ENCODE measurements at regions not wholly inside any gene's neighbourhood (a gene's known extent, or its start where the extent isn't known, plus 50 kb on each side); places are given as distances from the start of the nearest gene placed in this dataset.

- H3K9me3 Mint-ChIP-seq, result no peaks in the 10 kb centered on the region
- H3K27ac Mint-ChIP-seq, result no peak overlapping the region
- no peaks in the 10 kb centered on the region for H3K36me3 Mint-ChIP-seq (ENCODE audit: low read depth)
- H3K4me1 Mint-ChIP-seq (ENCODE audit: low read depth), result no peaks in the 10 kb centered on the region
- no peaks in the 10 kb centered on the region for H3K27me3 Mint-ChIP-seq (ENCODE audit: low read depth)
- H3K4me3 Mint-ChIP-seq, result no peak overlapping the region
Measured at GRCh38 chr16:11401161-11402050, 56.1 kb downstream of the RMI2 start.

- H3K27me3 Mint-ChIP-seq (ENCODE audit: low read depth), result no peaks in the 10 kb centered on the region
- peaks cover 1% of the 10 kb centered on the region for H3K4me1 Mint-ChIP-seq (ENCODE audit: low read depth)
- no peak overlapping the region for H3K27ac Mint-ChIP-seq
- H3K4me3 Mint-ChIP-seq, result no peak overlapping the region
- no peaks in the 10 kb centered on the region for H3K36me3 Mint-ChIP-seq (ENCODE audit: low read depth)
- no peaks in the 10 kb centered on the region for H3K9me3 Mint-ChIP-seq
Measured at GRCh38 chr16:11402051-11402744, 56.9 kb downstream of the RMI2 start.

DNA sequence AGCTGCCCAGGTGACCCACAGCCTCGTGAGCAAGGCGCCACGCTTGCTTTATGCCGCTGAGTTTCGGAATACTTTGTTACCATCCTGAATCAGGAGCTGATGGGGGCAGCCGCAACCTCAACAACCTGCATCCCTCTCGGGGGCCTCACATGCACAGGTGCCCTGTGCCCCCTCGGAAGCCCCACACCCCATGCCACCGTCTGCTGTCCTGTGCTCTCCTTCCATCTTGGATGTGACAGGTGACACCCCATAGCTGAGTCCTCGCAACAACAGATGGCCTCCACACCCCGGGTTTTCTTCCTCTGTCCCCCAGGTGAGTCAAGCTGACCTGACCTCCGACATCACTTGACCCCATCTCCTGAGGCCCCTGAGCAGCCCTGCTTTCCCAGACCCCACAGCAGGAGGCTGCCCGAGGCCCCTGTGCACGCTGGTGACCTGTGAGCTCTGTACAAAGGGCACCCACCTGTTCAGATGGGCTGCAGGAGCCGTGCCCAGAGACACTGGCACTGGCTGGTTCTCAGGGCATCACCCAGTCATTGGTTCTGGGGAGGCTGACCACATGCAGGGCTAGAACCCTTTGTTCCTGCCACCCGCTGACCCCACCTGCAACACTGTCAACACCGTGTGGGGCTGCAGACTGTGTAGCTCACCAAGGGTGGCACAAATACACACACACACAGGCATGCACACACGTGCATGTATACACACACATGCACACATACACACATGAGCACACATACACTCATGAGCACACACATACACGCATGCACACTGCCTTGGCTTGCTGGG is 57.7 kb downstream of the RMI2 start:
- H3K27me3 Mint-ChIP-seq (ENCODE audit: low read depth), result no peaks in the 10 kb centered on the region
- peaks cover 5% of the 10 kb centered on the region for H3K4me1 Mint-ChIP-seq (ENCODE audit: low read depth)
- H3K9me3 Mint-ChIP-seq, result no peaks in the 10 kb centered on the region
- H3K4me3 Mint-ChIP-seq, result no peak overlapping the region
- H3K36me3 Mint-ChIP-seq (ENCODE audit: low read depth), result no peaks in the 10 kb centered on the region
- no peak overlapping the region for H3K27ac Mint-ChIP-seq

DNA sequence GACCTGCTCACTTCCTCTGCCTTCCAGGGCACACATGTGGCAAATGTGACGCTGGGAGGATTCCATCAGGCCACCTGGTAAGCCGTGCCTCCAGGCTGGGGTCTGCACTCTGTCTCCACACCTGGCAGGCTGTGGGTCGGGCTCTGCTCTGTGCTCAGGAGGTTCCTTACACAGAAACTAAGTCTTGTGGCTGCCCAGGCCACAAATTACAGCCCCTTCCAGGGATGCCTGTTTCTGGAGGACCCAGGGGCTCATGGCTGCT is 58.2 kb downstream of the RMI2 start:
- Mint-ChIP-seq H3K4me1 (ENCODE audit: low read depth) (peaks cover 5% of the 10 kb centered on the region), H3K9me3 (no peaks in the 10 kb centered on the region), H3K27me3 (ENCODE audit: low read depth) (no peaks in the 10 kb centered on the region), H3K27ac (no peak overlapping the region), H3K4me3 (no peak overlapping the region), H3K36me3 (ENCODE audit: low read depth) (no peaks in the 10 kb centered on the region)

DNA sequence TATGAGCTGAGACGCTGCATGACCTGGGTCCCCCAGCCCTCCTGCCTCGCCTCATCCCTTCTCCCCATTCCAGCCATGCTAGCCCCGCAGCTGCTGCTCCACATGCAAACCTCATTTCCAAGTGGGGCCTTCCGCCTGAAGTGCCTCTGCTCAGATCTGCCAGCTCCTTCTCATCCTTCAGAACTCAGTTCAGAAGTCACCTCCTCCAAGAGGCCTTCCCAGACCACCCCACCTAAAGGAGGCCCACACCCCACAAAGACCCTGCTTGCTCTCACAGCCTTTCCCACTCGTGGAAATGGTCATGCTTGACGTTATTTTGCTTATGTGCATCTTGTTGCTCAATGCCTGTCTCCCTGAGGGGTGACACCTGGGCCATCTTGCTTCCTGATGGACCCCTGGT is 58.7 kb downstream of the RMI2 start:
- peaks cover 5% of the 10 kb centered on the region for H3K4me1 Mint-ChIP-seq (ENCODE audit: low read depth)
- no peaks in the 10 kb centered on the region for H3K36me3 Mint-ChIP-seq (ENCODE audit: low read depth)
- H3K9me3 Mint-ChIP-seq, result no peaks in the 10 kb centered on the region
- H3K27ac Mint-ChIP-seq, result no peak overlapping the region
- H3K4me3 Mint-ChIP-seq, result no peak overlapping the region
- H3K27me3 Mint-ChIP-seq (ENCODE audit: low read depth), result no peaks in the 10 kb centered on the region

DNA sequence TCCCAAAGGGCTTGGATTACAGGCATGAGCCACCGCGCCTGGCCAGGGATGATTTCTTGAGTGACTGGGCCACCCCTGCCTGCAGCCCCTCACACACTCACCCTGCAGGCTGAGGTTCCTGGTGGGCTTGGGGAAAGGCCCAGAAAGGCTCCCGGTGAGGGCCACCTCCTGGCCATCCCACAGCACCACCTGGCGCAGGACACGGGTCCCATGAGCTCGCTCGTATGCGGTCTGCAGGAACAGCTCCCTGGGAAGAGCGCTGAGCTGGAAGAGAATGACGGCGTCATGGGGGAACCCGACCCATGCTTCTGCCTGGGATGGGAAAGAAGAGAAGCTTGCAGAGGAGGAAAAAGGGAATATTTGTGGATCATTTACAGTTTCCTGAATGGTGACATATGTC is 59.3 kb downstream of the RMI2 start:
- Mint-ChIP-seq H3K4me3 (no peak overlapping the region), H3K9me3 (no peaks in the 10 kb centered on the region), H3K4me1 (ENCODE audit: low read depth) (peaks cover 5% of the 10 kb centered on the region), H3K27me3 (ENCODE audit: low read depth) (no peaks in the 10 kb centered on the region), H3K36me3 (ENCODE audit: low read depth) (no peaks in the 10 kb centered on the region), H3K27ac (no peak overlapping the region)

GRCh38 chr16:11405331-11406176 is 60.3 kb downstream of the RMI2 start:
- Mint-ChIP-seq H3K27ac (no peak overlapping the region), H3K4me3 (no peak overlapping the region), H3K9me3 (no peaks in the 10 kb centered on the region), H3K27me3 (ENCODE audit: low read depth) (no peaks in the 10 kb centered on the region), H3K4me1 (ENCODE audit: low read depth) (peaks cover 5% of the 10 kb centered on the region), H3K36me3 (ENCODE audit: low read depth) (no peaks in the 10 kb centered on the region)

GRCh38 chr16:11406177-11406560 is 60.9 kb downstream of the RMI2 start:
- Mint-ChIP-seq H3K36me3 (ENCODE audit: low read depth) (no peaks in the 10 kb centered on the region), H3K4me3 (no peak overlapping the region), H3K27me3 (ENCODE audit: low read depth) (no peaks in the 10 kb centered on the region), H3K9me3 (no peaks in the 10 kb centered on the region), H3K4me1 (ENCODE audit: low read depth) (peaks cover 5% of the 10 kb centered on the region), H3K27ac (no peak overlapping the region)

DNA sequence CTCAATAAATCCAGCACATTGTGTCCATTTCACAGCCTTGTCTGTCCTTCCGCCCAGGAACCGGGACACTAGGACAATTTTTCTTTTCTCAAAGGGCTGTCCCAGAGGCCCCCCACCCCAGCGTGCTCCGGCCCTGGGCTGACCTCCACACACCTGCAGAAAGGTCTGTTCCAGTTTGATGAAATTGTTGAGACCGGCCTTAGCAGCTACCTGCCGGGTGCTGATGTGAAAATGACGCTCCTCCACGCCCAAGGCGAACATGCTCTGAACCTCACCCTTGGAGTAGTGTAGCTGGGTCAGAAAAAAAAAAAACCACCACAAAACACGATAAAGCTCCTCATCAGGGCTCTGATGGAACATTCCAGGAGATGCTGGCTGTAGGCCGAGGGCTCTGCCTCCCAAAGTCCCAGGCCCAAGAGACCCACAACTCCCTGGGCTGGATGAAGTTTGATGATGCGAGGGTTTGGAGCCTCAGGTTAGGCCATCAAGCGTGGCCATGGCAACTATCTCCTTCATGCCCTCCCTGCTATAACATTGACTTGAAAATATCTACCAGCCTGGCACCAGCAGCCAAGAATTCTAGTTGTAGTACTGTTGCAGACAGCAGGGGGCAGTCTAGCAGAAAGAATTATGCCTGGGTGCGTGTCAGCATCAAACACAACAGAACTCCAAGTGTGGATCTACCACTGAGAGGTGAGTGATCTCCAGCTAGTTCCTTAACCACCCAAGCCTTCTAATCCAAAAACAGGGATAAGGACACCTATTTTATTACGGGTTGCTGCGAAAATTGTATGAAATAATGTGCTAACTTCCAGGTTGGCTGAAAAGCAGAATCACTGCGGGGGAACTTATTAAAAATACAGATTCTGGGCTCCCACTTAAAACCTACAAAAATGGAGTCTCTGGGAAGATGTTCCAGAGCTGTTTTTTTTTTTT is 62.1 kb downstream of the RMI2 start:
- no peak overlapping the region for H3K4me3 Mint-ChIP-seq
- H3K36me3 Mint-ChIP-seq (ENCODE audit: low read depth), result no peaks in the 10 kb centered on the region
- no peak overlapping the region for H3K27ac Mint-ChIP-seq
- no peaks in the 10 kb centered on the region for H3K27me3 Mint-ChIP-seq (ENCODE audit: low read depth)
- no peaks in the 10 kb centered on the region for H3K9me3 Mint-ChIP-seq
- H3K4me1 Mint-ChIP-seq (ENCODE audit: low read depth), result peaks cover 5% of the 10 kb centered on the region

DNA sequence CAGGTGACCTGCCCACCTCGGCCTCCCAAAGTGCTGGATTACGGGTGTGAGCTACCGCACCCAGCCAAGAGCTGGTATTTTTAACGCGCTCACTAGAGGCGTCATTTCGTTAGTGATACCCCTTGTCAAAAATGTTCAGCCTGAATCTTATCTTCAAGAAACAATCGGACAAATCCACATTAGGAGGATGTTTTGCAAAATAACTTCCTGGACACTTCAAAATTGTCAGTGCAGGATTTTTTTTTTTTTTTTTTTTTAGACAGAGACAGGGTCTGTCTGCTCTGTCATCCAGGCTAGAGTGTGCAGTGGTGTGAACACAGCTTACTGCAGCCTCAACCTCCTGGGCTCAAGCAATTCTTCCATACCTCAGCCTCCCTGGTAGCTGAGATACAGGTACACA is 63.0 kb downstream of the RMI2 start:
- H3K4me3 Mint-ChIP-seq, result no peak overlapping the region
- no peaks in the 10 kb centered on the region for H3K36me3 Mint-ChIP-seq (ENCODE audit: low read depth)
- no peak overlapping the region for H3K27ac Mint-ChIP-seq
- no peaks in the 10 kb centered on the region for H3K9me3 Mint-ChIP-seq
- H3K4me1 Mint-ChIP-seq (ENCODE audit: low read depth), result peaks cover 5% of the 10 kb centered on the region
- H3K27me3 Mint-ChIP-seq (ENCODE audit: low read depth), result no peaks in the 10 kb centered on the region

GRCh38 chr16:11409398-11409797 is 64.1 kb downstream of the RMI2 start:
- Mint-ChIP-seq H3K4me3 (no peak overlapping the region), H3K36me3 (ENCODE audit: low read depth) (no peaks in the 10 kb centered on the region), H3K27me3 (ENCODE audit: low read depth) (no peaks in the 10 kb centered on the region), H3K9me3 (no peaks in the 10 kb centered on the region), H3K4me1 (ENCODE audit: low read depth) (peaks cover 5% of the 10 kb centered on the region), H3K27ac (no peak overlapping the region)

GRCh38 chr16:11410376-11411058 is 65.3 kb downstream of the RMI2 start:
- Mint-ChIP-seq H3K9me3 (no peaks in the 10 kb centered on the region), H3K27me3 (ENCODE audit: low read depth) (no peaks in the 10 kb centered on the region), H3K4me3 (no peak overlapping the region), H3K27ac (no peak overlapping the region), H3K36me3 (ENCODE audit: low read depth) (no peaks in the 10 kb centered on the region), H3K4me1 (ENCODE audit: low read depth) (peaks cover 5% of the 10 kb centered on the region)

DNA sequence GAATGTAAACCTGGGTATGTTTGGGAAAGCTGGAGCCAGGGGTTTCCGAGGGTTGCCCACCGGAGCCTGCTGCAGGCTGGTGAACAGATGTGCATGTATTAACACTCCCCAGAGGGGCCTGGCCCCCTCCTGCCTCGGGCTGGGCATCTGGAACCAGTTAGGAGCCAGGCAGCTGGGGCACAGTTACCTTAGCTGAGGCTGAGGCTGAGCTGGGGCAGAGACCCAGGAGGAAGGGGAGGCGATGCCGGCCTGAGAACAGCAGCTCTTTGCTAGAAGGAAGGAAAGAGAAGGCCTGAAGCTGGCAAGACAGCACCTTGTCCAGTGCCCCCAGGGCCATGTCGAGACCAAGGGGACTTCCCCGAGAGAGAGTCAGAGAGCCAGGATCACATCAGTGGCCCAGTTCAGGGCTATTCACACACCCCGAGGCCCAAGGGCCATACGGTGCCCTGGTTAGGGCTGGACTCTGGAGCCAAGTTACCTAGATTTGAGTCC is 65.8 kb downstream of the RMI2 start:
- no peak overlapping the region for H3K4me3 Mint-ChIP-seq
- no peak overlapping the region for H3K27ac Mint-ChIP-seq
- H3K9me3 Mint-ChIP-seq, result no peaks in the 10 kb centered on the region
- no peaks in the 10 kb centered on the region for H3K36me3 Mint-ChIP-seq (ENCODE audit: low read depth)
- peaks cover 5% of the 10 kb centered on the region for H3K4me1 Mint-ChIP-seq (ENCODE audit: low read depth)
- no peaks in the 10 kb centered on the region for H3K27me3 Mint-ChIP-seq (ENCODE audit: low read depth)
